ENCODE measurements at regions not wholly inside any gene's neighbourhood (a gene's known extent, or its start where the extent isn't known, plus 50 kb on each side); places are given as distances from the start of the nearest gene placed in this dataset.

DNA sequence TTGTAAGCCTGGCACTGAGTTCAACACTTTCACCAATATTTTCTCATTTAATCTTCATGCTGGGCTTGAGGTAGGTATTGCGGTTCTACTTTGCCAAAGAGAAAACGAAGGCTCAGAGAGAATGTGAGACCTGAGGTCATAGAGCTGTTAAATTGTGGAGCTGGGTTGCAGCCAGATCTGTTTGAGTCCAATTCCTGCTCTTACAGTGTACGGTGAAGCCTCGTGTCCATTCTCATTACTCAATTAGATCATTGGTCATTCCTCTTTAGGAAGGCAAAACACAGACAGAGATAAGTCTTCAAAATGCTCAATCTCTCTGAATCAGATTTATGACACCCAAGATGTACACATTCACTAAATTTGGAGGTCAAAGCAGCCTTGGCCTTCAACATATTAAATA, 559.0 kb upstream of the DAB1 start:
- TF ChIP-seq, protein P1, sequence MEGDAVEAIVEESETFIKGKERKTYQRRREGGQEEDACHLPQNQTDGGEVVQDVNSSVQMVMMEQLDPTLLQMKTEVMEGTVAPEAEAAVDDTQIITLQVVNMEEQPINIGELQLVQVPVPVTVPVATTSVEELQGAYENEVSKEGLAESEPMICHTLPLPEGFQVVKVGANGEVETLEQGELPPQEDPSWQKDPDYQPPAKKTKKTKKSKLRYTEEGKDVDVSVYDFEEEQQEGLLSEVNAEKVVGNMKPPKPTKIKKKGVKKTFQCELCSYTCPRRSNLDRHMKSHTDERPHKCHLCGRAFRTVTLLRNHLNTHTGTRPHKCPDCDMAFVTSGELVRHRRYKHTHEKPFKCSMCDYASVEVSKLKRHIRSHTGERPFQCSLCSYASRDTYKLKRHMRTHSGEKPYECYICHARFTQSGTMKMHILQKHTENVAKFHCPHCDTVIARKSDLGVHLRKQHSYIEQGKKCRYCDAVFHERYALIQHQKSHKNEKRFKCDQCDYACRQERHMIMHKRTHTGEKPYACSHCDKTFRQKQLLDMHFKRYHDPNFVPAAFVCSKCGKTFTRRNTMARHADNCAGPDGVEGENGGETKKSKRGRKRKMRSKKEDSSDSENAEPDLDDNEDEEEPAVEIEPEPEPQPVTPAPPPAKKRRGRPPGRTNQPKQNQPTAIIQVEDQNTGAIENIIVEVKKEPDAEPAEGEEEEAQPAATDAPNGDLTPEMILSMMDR (conservative IDR thresholded peaks at IDR 0.05 in 1 of 2, IDR thresholded peaks at IDR 0.05 in 1 of 2; ENCODE audit: low read depth in 1 of 2, low read length in 2 of 2), result no peak
- no peak for TF ChIP-seq EZH2 (IDR thresholded peaks at IDR 0.05; ENCODE audit: low read length, missing control alignments)
